Tibial nerve (tissue), 4 donors: ENCODE measurements at regions not wholly inside any gene's neighbourhood (a gene's known extent, or its start where the extent isn't known, plus 50 kb on each side); places are given as distances from the start of the nearest gene placed in this dataset.

Source experiments
- DNase-seq, 2 donors: peaks; one replicate each; pipeline ENCODE4 v3.0.0-alpha.2; 2019; ENCODE audit warnings: low spot score in 2 of 2
- H3K27ac ChIP-seq, 4 donors: fragments of 200-600 bp; sonication (generic) in 3 of 4; one replicate each; pipeline ENCODE4 v1.5.1; 2017 to 2019; ENCODE audit warnings: mild to moderate bottlenecking in 1 of 4
- H3K27me3 ChIP-seq, 2 donors: fragments of 200-600 bp; sonication (generic) in 1 of 2; one replicate each; pipeline versions ENCODE4 v1.5.1 to v1.6.0; 2017 to 2019
- H3K36me3 ChIP-seq, 3 donors: fragments of 200-600 bp; sonication (generic); one replicate each; pipeline ENCODE4 v1.5.1; 2018 to 2019
- H3K4me1 ChIP-seq, 4 donors: fragments of 200-600 bp; sonication (generic) in 3 of 4; one replicate each; pipeline ENCODE4 v1.5.1; 2017 to 2019
- H3K4me3 ChIP-seq, 4 donors: fragments of 200-600 bp; sonication (generic) in 3 of 4; one replicate each; pipeline ENCODE4 v1.5.1; 2017 to 2019; ENCODE audit warnings: mild to moderate bottlenecking in 1 of 4, moderate library complexity in 1 of 4
- H3K9me3 ChIP-seq, 4 donors: fragments of 200-600 bp; sonication (generic) in 3 of 4; one replicate each; pipeline ENCODE4 v1.5.1; 2017 to 2019
- EP300 ChIP-seq, 2 donors: sonication (generic); formaldehyde crosslinking; IDR thresholded peaks; one replicate each; pipeline ENCODE4 v1.6.1; 2017; ENCODE audit warnings: antibody characterized with exemption in 2 of 2, mild to moderate bottlenecking in 1 of 2
- POLR2A ChIP-seq, 2 donors: fragments of 450-650 bp; IDR thresholded peaks; one replicate each; pipeline ENCODE4 v1.6.1; 2017; ENCODE audit warnings: antibody characterized with exemption in 2 of 2, mild to moderate bottlenecking in 2 of 2, moderate library complexity in 2 of 2
- WGBS, 2 donors: methylation state at CpG; one replicate each; pipeline ENCODE4 v1.1.5; 2018; 5-methylcytosine and 5-hydroxymethylcytosine counted together
- TF ChIP-seq, protein P1 (sequence below), 5 experiments: fragments of 200-600 bp in 3 of 5; fragments of 450-650 bp in 2 of 5; sonication (generic) in 3 of 5; IDR thresholded peaks; one replicate each; pipeline ENCODE4 v1.5.1; 2016 to 2019; ENCODE audit warnings: antibody characterized with exemption in 5 of 5, mild to moderate bottlenecking in 3 of 5, moderate library complexity in 2 of 5

DNA sequence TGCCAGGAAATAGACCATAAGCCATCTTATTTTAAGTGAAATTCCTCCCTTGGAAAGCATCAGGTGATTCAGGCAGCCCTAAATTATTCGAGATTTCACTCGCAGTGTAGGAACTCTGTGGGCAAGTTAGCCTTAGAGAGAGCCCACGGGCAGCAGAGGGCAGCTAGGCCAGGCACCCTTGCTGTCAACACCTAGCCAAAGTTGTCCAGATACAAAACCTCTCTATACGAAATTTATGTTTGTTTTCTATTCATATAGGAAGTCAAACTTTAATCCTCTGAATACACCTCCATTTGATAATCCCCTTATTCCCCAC is 1043.5 kb downstream of the GATA3 start:
- Histone ChIP-seq H3K9me3 (no peaks in the 10 kb centered on the region), H3K36me3 (no peaks in the 10 kb centered on the region), H3K27ac (no peak overlapping the region), H3K27me3 (no peaks in the 10 kb centered on the region), H3K4me1 (no peaks in the 10 kb centered on the region), H3K4me3 (no peak overlapping the region)
- WGBS, 2 donors: 52 to 62% methylated on average over 4 of the region's 4 CpGs
- TF ChIP-seq EP300 (IDR thresholded peaks at IDR 0.05) (no peak), POLR2A (IDR thresholded peaks at IDR 0.05) (no peak)
- TF ChIP-seq, protein P1, sequence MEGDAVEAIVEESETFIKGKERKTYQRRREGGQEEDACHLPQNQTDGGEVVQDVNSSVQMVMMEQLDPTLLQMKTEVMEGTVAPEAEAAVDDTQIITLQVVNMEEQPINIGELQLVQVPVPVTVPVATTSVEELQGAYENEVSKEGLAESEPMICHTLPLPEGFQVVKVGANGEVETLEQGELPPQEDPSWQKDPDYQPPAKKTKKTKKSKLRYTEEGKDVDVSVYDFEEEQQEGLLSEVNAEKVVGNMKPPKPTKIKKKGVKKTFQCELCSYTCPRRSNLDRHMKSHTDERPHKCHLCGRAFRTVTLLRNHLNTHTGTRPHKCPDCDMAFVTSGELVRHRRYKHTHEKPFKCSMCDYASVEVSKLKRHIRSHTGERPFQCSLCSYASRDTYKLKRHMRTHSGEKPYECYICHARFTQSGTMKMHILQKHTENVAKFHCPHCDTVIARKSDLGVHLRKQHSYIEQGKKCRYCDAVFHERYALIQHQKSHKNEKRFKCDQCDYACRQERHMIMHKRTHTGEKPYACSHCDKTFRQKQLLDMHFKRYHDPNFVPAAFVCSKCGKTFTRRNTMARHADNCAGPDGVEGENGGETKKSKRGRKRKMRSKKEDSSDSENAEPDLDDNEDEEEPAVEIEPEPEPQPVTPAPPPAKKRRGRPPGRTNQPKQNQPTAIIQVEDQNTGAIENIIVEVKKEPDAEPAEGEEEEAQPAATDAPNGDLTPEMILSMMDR (IDR thresholded peaks at IDR 0.05): no peak
- no peak for DNase-seq

DNA sequence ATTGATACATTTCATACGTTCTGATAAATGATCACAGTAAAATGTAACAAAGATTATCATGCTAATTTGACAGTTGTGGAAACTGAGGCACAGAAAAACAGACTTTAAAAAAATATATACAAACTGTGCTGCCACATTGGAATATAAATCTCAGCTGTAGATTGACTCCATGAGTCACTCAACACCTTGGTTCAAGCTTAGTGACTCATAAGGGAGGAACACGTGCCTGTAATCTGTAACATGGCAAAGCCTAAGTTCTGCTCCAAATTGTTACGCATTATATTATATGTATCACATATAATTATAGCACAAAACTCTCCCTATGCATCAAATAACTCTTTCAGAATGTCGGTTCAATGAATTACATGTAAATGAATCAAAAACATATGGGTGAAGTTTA is 1047.5 kb downstream of the GATA3 start:
- no peaks in the 10 kb centered on the region for H3K36me3 ChIP-seq
- TF ChIP-seq POLR2A (IDR thresholded peaks at IDR 0.05) (no peak), EP300 (IDR thresholded peaks at IDR 0.05) (no peak)
- TF ChIP-seq, protein P1 (IDR thresholded peaks at IDR 0.05): no peak
- WGBS, 2 donors: 75 to 77% methylated on average over 4 of the region's 4 CpGs
- no peaks in the 10 kb centered on the region for H3K27me3 ChIP-seq
- no peaks in the 10 kb centered on the region for H3K9me3 ChIP-seq
- DNase-seq: no peak
- H3K27ac ChIP-seq: no peak overlapping the region
- no peak overlapping the region for H3K4me3 ChIP-seq
- no peaks in the 10 kb centered on the region for H3K4me1 ChIP-seq

DNA sequence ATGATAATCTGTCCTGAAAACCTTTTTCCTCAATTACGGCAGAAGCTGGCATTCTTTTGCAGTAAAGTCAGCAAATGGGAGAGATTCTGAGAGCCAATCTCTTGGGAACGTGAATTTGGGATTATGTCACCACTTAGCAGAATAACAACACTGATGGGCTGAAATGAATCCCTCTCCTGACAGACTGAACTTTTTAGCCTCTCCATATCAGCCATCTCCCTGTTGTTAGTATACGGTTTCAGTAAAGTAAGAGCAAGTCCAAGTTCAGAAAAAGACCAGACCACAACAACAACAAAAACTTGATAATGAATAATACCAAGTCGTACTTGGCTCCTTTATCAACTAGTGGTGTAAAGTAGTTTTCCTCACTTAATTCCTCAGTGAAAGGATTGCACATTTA is 1048.8 kb downstream of the GATA3 start:
- no peaks in the 10 kb centered on the region for H3K9me3 ChIP-seq
- DNase-seq: no peak
- no peak overlapping the region for H3K27ac ChIP-seq
- H3K4me3 ChIP-seq: no peak overlapping the region
- TF ChIP-seq, protein P1 (IDR thresholded peaks at IDR 0.05): no peak
- TF ChIP-seq POLR2A (IDR thresholded peaks at IDR 0.05): no peak
- no peak for TF ChIP-seq EP300 (IDR thresholded peaks at IDR 0.05)
- H3K36me3 ChIP-seq: no peaks in the 10 kb centered on the region
- WGBS, 2 donors: 39 to 44% methylated on average over 4 of the region's 4 CpGs
- H3K27me3 ChIP-seq: no peaks in the 10 kb centered on the region
- no peaks in the 10 kb centered on the region for H3K4me1 ChIP-seq

DNA sequence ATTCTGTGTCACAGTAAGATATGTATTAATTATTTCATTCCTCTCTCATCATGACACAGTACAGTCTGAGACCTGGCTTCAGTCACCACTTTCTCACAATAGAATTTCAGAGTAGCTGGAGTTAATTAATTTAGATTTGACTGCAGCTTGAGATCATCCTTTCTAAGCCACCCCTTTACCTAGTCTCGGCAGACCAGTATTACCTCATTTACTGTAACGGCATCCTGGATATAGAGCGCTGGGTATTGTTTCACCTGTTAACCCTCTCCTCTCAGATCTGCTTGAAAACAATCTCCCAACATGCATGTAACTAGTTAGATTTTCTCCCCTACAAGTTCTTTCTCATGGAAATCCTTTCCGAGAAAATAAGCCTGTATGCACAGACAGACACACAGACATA is 1057.5 kb downstream of the GATA3 start:
- no peak overlapping the region for H3K4me3 ChIP-seq
- H3K27me3 ChIP-seq: no peaks in the 10 kb centered on the region
- no peaks in the 10 kb centered on the region for H3K9me3 ChIP-seq
- DNase-seq: no peak
- WGBS, 2 donors: 34 to 35% methylated on average over 4 of the region's 4 CpGs
- no peaks in the 10 kb centered on the region for H3K36me3 ChIP-seq
- no peak overlapping the region for H3K27ac ChIP-seq
- H3K4me1 ChIP-seq: no peaks in the 10 kb centered on the region
- no peak for TF ChIP-seq POLR2A (IDR thresholded peaks at IDR 0.05)
- no peak for TF ChIP-seq EP300 (IDR thresholded peaks at IDR 0.05)
- TF ChIP-seq, protein P1 (IDR thresholded peaks at IDR 0.05): no peak

DNA sequence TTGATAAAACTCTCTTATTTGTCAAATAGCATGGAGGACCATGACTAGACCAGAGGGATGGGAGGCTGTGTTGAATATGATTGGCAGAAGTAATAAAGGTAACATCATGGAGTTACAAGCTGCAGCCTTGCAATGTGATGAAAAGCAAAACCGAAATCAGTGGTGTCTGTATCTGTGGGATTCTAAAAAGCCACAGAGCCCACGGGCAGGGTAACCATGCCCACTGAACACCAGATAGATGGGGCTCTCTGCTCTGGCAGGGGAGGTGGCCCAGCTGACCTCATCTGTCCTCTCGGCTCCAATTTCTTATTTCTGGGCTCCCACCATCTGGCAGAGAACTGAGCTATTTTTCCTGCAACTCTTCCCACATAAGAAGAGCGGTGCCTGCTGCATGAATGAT is 1072.2 kb downstream of the GATA3 start:
- TF ChIP-seq, protein P1 (IDR thresholded peaks at IDR 0.05): no peak
- TF ChIP-seq EP300 (IDR thresholded peaks at IDR 0.05): no peak
- Histone ChIP-seq H3K9me3 (no peaks in the 10 kb centered on the region), H3K27ac (no peak overlapping the region), H3K36me3 (no peaks in the 10 kb centered on the region), H3K4me1 (no peaks in the 10 kb centered on the region), H3K4me3 (no peak overlapping the region), H3K27me3 (no peaks in the 10 kb centered on the region)
- WGBS, 2 donors: 73 to 76% methylated on average over 4 of the region's 4 CpGs
- DNase-seq: no peak
